H1 (cell line): ENCODE measurements at regions not wholly inside any gene's neighbourhood (a gene's known extent, or its start where the extent isn't known, plus 50 kb on each side); places are given as distances from the start of the nearest gene placed in this dataset.

Experiments
- CTCF ChIA-PET: fragments of 300-600 bp; sonication (Branson Sonifier 250); formaldehyde crosslinking; loops from one replicate; lab custom pipeline; 2021; ENCODE audit not compliant: partially characterized antibody; lab: Charles Lee
- POLR2A ChIA-PET: fragments of 300-600 bp; sonication (Branson Sonifier 250); formaldehyde crosslinking; loops from one replicate; lab custom pipeline; 2021; ENCODE audit warnings: inconsistent platforms; ENCODE audit not compliant: partially characterized antibody; lab: Charles Lee
- DNase-seq, 2 experiments: peaks; one replicate each; pipeline versions ENCODE4 v3.0.0 to v3.0.0-alpha.2; 2010 to 2022; ENCODE audit warnings: low spot score in 2 of 2, low read depth in 1 of 2, mixed read lengths in 1 of 2
- FAIRE-seq: peaks from 2 replicates; lab custom pipeline; 2011; peaks lifted over from hg19 to GRCh38; lab: Jason Lieb, UNC
- H2AFZ ChIP-seq: 2 replicates; pipeline ENCODE4 v1.8.1; 2012; ENCODE audit warnings: low read length, inconsistent platforms
- H2AK5ac ChIP-seq: 2 replicates; pipeline ENCODE4 v1.6.1; 2013; ENCODE audit warnings: low read depth, low read length
- H2BK120ac ChIP-seq: replicated peaks from 2 replicates; pipeline ENCODE3; 2013; ENCODE audit warnings: low read depth, low read length, inconsistent platforms
- H2BK12ac ChIP-seq: 2 replicates; pipeline ENCODE4 v1.6.1; 2013; ENCODE audit warnings: low read depth, low read length
- H2BK15ac ChIP-seq: 2 replicates; pipeline ENCODE4 v1.6.1; 2013; ENCODE audit warnings: low read length
- H2BK20ac ChIP-seq: 2 replicates; pipeline ENCODE4 v1.6.1; 2013; ENCODE audit warnings: low read length
- H2BK5ac ChIP-seq: 2 replicates; pipeline ENCODE4 v1.6.1; 2013; ENCODE audit warnings: low read depth, low read length
- H3K14ac ChIP-seq: 2 replicates; pipeline ENCODE4 v1.6.1; 2013; ENCODE audit warnings: inconsistent platforms; ENCODE audit not compliant: insufficient read length
- H3K18ac ChIP-seq: 2 replicates; pipeline ENCODE4 v1.6.1; 2013; ENCODE audit warnings: low read length; ENCODE audit errors: extremely low read depth
- H3K23ac ChIP-seq: 2 replicates; pipeline ENCODE4 v1.6.1; 2013; ENCODE audit warnings: inconsistent platforms; ENCODE audit not compliant: insufficient read length
- H3K23me2 ChIP-seq: 2 replicates; pipeline ENCODE4 v1.6.1; 2013; ENCODE audit warnings: low read depth, low read length
- H3K27ac ChIP-seq: 2 replicates; pipeline ENCODE4 v1.6.1; 2011; ENCODE audit warnings: low read depth, low read length, inconsistent platforms
- H3K27me3 ChIP-seq, 4 experiments: replicated peaks in 1 of 4; 1 replicate in 1 of 4; 2 replicates in 3 of 4; pipeline versions ENCODE4 v1.6.1 to v1.8.1; 2011 to 2013; ENCODE audit warnings: low read length in 3 of 4, mild to moderate bottlenecking in 3 of 4, inconsistent platforms in 2 of 4, mixed read lengths in 2 of 4, moderate library complexity in 1 of 4; ENCODE audit not compliant: control insufficient read depth in 3 of 4, insufficient read depth in 3 of 4; ENCODE audit errors: extremely low read depth in 1 of 4
- H3K36me3 ChIP-seq, 4 experiments: 2 replicates each; pipeline versions ENCODE4 v1.6.1 to v1.8.1; 2011 to 2013; ENCODE audit warnings: mild to moderate bottlenecking in 4 of 4, low read length in 3 of 4, moderate library complexity in 2 of 4, control low read depth in 1 of 4, inconsistent platforms in 1 of 4; ENCODE audit not compliant: insufficient read depth in 4 of 4, control insufficient read depth in 2 of 4
- H3K4ac ChIP-seq: replicated peaks from 2 replicates; pipeline ENCODE3; 2013; ENCODE audit warnings: low read length, low read depth, mixed read lengths, inconsistent platforms; ENCODE audit not compliant: insufficient read length
- H3K4me1 ChIP-seq, 4 experiments: replicated peaks in 1 of 4; 1 replicate in 1 of 4; 2 replicates in 3 of 4; pipeline versions ENCODE4 v1.6.1 to v1.8.1; 2011 to 2013; ENCODE audit warnings: low read length in 3 of 4, inconsistent platforms in 2 of 4, mixed read lengths in 1 of 4; ENCODE audit not compliant: insufficient read depth in 4 of 4, control insufficient read depth in 3 of 4
- H3K4me2 ChIP-seq, 2 experiments: 2 replicates each; pipeline versions ENCODE4 v1.6.1 to v1.8.1; 2011 to 2013; ENCODE audit warnings: low read depth in 2 of 2, low read length in 2 of 2, control low read depth in 1 of 2, inconsistent platforms in 1 of 2, mild to moderate bottlenecking in 1 of 2; ENCODE audit not compliant: insufficient read depth in 1 of 2
- H3K4me3 ChIP-seq, 4 experiments: fragments of 200-600, 300-600 bp in 1 of 4; sonication (generic), shearing (Covaris generic), sonication (Bioruptor Twin) in 1 of 4; 2 replicates each; pipeline versions ENCODE4 v1.5.1 to v1.8.1; 2011 to 2016; ENCODE audit warnings: low read length in 4 of 4, low read depth in 3 of 4, control low read depth in 2 of 4, inconsistent platforms in 2 of 4, mild to moderate bottlenecking in 2 of 4, mixed read lengths in 1 of 4, moderate library complexity in 1 of 4; ENCODE audit not compliant: insufficient read depth in 2 of 4; ENCODE audit errors: extremely low read depth in 1 of 4
- H3K56ac ChIP-seq: replicated peaks from 2 replicates; pipeline ENCODE3; 2013; ENCODE audit warnings: low read depth, mild to moderate bottlenecking, mixed read lengths, low read length, inconsistent platforms; ENCODE audit not compliant: insufficient read length
- H3K79me1 ChIP-seq: 2 replicates; pipeline ENCODE4 v1.6.1; 2013; ENCODE audit warnings: low read depth, low read length, control low read depth
- H3K79me2 ChIP-seq, 2 experiments: 2 replicates each; pipeline versions ENCODE4 v1.6.1 to v1.8.1; 2012 to 2013; ENCODE audit warnings: low read length in 2 of 2, mild to moderate bottlenecking in 2 of 2, inconsistent platforms in 1 of 2; ENCODE audit not compliant: insufficient read depth in 2 of 2, control insufficient read depth in 1 of 2
- H3K9ac ChIP-seq, 4 experiments: replicated peaks in 1 of 4; 1 replicate in 1 of 4; 2 replicates in 3 of 4; pipeline versions ENCODE4 v1.6.1 to v1.8.1; 2011 to 2013; ENCODE audit warnings: low read depth in 3 of 4, low read length in 3 of 4, control low read depth in 2 of 4, mild to moderate bottlenecking in 2 of 4, moderate library complexity in 2 of 4, inconsistent platforms in 1 of 4; ENCODE audit errors: extremely low read depth in 1 of 4
- H3K9me3 ChIP-seq, 2 experiments: 2 replicates each; pipeline versions ENCODE4 v1.6.1 to v1.8.1; 2012 to 2013; ENCODE audit warnings: mild to moderate bottlenecking in 2 of 2, moderate library complexity in 2 of 2, control low read depth in 1 of 2, inconsistent platforms in 1 of 2, low read depth in 1 of 2, low read length in 1 of 2, mixed read lengths in 1 of 2; ENCODE audit not compliant: insufficient read depth in 2 of 2
- H4K20me1 ChIP-seq, 2 experiments: replicated peaks in 1 of 2; 2 replicates each; pipeline versions ENCODE3 to v1.8.1; 2011 to 2013; ENCODE audit warnings: inconsistent platforms in 2 of 2, low read length in 2 of 2, mild to moderate bottlenecking in 1 of 2; ENCODE audit not compliant: insufficient read depth in 2 of 2, control insufficient read depth in 1 of 2
- H4K5ac ChIP-seq: 2 replicates; pipeline ENCODE4 v1.6.1; 2013; ENCODE audit warnings: low read length, low read depth, mixed read lengths, inconsistent platforms; ENCODE audit not compliant: insufficient read length
- H4K8ac ChIP-seq: 2 replicates; pipeline ENCODE4 v1.8.0; 2013; ENCODE audit warnings: mild to moderate bottlenecking, moderate library complexity, low read length, inconsistent platforms; ENCODE audit not compliant: insufficient read depth; ENCODE audit errors: extremely low read depth
- H4K91ac ChIP-seq: replicated peaks from 2 replicates; pipeline ENCODE3; 2013; ENCODE audit warnings: low read length, mixed read lengths, inconsistent platforms; ENCODE audit not compliant: insufficient read length
- CBX5 ChIP-seq: fragments of 300-800, 300-1000 bp; sonication (generic); IDR thresholded peaks from 2 replicates; pipeline ENCODE4 v1.7.1; 2016; ENCODE audit warnings: antibody characterized with exemption, low read length, low read depth
- EP300 ChIP-seq, 2 experiments: IDR thresholded peaks; 1 replicate in 1 of 2; 2 replicates in 1 of 2; pipeline ENCODE4 v1.6.1; 2011 to 2012; ENCODE audit warnings: low read depth in 2 of 2, low read length in 2 of 2, mild to moderate bottlenecking in 2 of 2, borderline replicate concordance in 1 of 2, inconsistent platforms in 1 of 2, moderate library complexity in 1 of 2
- FOSL1 ChIP-seq: IDR thresholded peaks from 2 replicates; pipeline ENCODE4 v1.6.1; 2011; ENCODE audit warnings: mild to moderate bottlenecking, low read depth, low read length, moderate library complexity; ENCODE audit not compliant: insufficient read depth
- JUND ChIP-seq: IDR thresholded peaks from 2 replicates; pipeline ENCODE4 v1.6.1; 2011; ENCODE audit warnings: mild to moderate bottlenecking, improper control_type of control experiment, low read length
- SIN3A ChIP-seq, 2 experiments: IDR thresholded peaks in 1 of 2; conservative IDR thresholded peaks in 1 of 2; 2 replicates each; pipeline ENCODE4 v1.6.1; 2011 to 2012; ENCODE audit warnings: low read length in 2 of 2, improper control_type of control experiment in 1 of 2, low read depth in 1 of 2, mild to moderate bottlenecking in 1 of 2
- SIX5 ChIP-seq: IDR thresholded peaks from 2 replicates; pipeline ENCODE4 v1.6.1; 2011; ENCODE audit warnings: mild to moderate bottlenecking, low read depth, low read length
- TCF12 ChIP-seq: IDR thresholded peaks from 2 replicates; pipeline ENCODE4 v1.6.1; 2011; ENCODE audit warnings: low read depth, mild to moderate bottlenecking, low read length
- WGBS, 2 experiments: shearing (Covaris generic) in 1 of 2; methylation state at CpG; one replicate each; pipeline versions ENCODE4 v1.1.6 to v1.1.7; 2013 to 2015; ENCODE audit warnings: low lambda C conversion rate in 2 of 2, mixed read lengths in 2 of 2, inconsistent platforms in 1 of 2, low coverage in 1 of 2, missing lambda C conversion rate in 1 of 2; ENCODE audit not compliant: insufficient replicate concordance in 2 of 2, insufficient coverage in 1 of 2, insufficient read length in 1 of 2; ENCODE audit errors: extremely low coverage in 1 of 2, missing lambda C conversion rate in 1 of 2; 5-methylcytosine and 5-hydroxymethylcytosine counted together

GRCh38 chr1:229171934-229172333 lies 99.0 kb upstream of the RAB4A start:
- DNase-seq: no peak
- no peak overlapping the region for H2BK120ac ChIP-seq
- 89% methylated on average over 4 of the region's 4 CpGs; no CpG with 5 or more reads in 1 of the 2 experiments for WGBS, 2 experiments

More at GRCh38 chr1:229171934-229172333, 99.0 kb upstream of the RAB4A start:
- Histone ChIP-seq H3K27ac (no peak overlapping the region), H3K79me1 (no peaks in the 10 kb centered on the region), H4K8ac (no peak overlapping the region), H3K9ac (no peak overlapping the region), H2AK5ac (no peak overlapping the region), H3K14ac (no peak overlapping the region), H2BK12ac (no peak overlapping the region), H3K4ac (no peak overlapping the region), H3K36me3 (no peaks in the 10 kb centered on the region), H2AFZ (no peak overlapping the region), H2BK5ac (no peak overlapping the region), H3K27me3 (no peaks in the 10 kb centered on the region), H3K23ac (no peak overlapping the region), H4K91ac (no peak overlapping the region), H3K4me1 (peaks cover 0 to 4% (median 4%) of the 10 kb centered on the region in 4 experiments; a peak in 4 of 7 replicates), H4K5ac (no peak overlapping the region), H3K18ac (no peak overlapping the region), H2BK15ac (no peak overlapping the region), H2BK20ac (peak overlapping the region; percentile 51; the same call in 1 of the 2 replicates), H3K4me2 (no peak overlapping the region), H3K4me3 (no peak overlapping the region), H3K56ac (no peak overlapping the region), H4K20me1 (no peaks in the 10 kb centered on the region), H3K23me2 (no peaks in the 10 kb centered on the region), H3K9me3 (no peaks in the 10 kb centered on the region), H3K79me2 (no peaks in the 10 kb centered on the region)
- CTCF ChIA-PET: interaction anchor here (0.7 to 2.5 kb wide), 2 partner anchors 18 to 71 kb away, joined by 3 to 6 read pairs; no protein-coding TSS in a partner anchor
- 0 out of 3 replicates have a peak, but pooled peaks of 1 of the 2 experiments have one; percentile 22 for TF ChIP-seq EP300 (IDR thresholded peaks at IDR 0.05; ENCODE audit: borderline replicate concordance in 1 of 2, low read depth in 2 of 2, low read length in 2 of 2)
- TF ChIP-seq JUND: no peak
- no peak for TF ChIP-seq CBX5
- TF ChIP-seq SIX5: no peak
- no peak for TF ChIP-seq SIN3A (conservative IDR thresholded peaks at IDR 0.05 in 1 of 2, IDR thresholded peaks at IDR 0.05 in 1 of 2; ENCODE audit: low read depth in 1 of 2, low read length in 2 of 2)
- 0 out of 2 replicates have a peak, but pooled peaks have one; percentile 21 for TF ChIP-seq TCF12
- TF ChIP-seq FOSL1: no peak
- POLR2A ChIA-PET: no interaction called here
- no peak for FAIRE-seq
